ENCODE measurements at regions not wholly inside any gene's neighbourhood (a gene's known extent, or its start where the extent isn't known, plus 50 kb on each side); places are given as distances from the start of the nearest gene placed in this dataset.

DNA sequence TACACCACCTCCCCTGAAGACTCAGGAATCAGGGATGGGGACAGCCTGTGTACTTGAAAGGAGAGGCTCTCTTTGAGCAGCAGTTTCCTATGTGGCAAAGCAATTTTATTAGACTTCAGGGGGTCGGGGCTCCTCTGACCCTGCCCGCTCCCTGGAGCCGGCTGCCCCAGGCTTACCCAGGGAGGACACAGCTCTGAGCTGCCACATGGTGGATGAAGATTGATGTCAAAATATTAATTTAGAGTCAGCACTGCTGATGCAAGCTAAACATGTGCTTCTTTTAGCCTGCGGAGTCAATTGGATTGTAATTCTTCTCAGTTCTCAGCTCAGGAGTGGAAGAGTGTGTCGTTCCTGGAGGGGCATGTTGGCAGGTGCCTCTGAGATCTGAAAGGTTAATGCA is 606.1 kb downstream of the KIF4B start:
- DNase-seq (ENCODE audit: low spot score), result no peak
- no peak overlapping the region for H3K4me3 ChIP-seq (ENCODE audit: low read depth, low read length, poor library complexity, severe bottlenecking)
- H3K9me3 ChIP-seq (ENCODE audit: low read length), result no peaks in the 10 kb centered on the region
- no peak overlapping the region for H3K4me2 ChIP-seq (ENCODE audit: low read length)
- no peaks in the 10 kb centered on the region for H3K4me1 ChIP-seq (ENCODE audit: insufficient read depth, low read length, poor library complexity, severe bottlenecking)
- no peak for TF ChIP-seq CTCF (conservative IDR thresholded peaks at IDR 0.05; ENCODE audit: low read length)
- no peak for TF ChIP-seq EZH2phosphoT487 (IDR thresholded peaks at IDR 0.05; ENCODE audit: borderline replicate concordance, low read depth, low read length)
- no peak overlapping the region for H2AFZ ChIP-seq (ENCODE audit: low read length)
- POLR2A ChIA-PET, result no interaction called here
- BruUV-seq (replicated peaks), result no TSS peak
- intact Hi-C loops (cut with micrococcal nuclease; ENCODE audit: unreplicated experiment), result loop anchor here (5.0 kb wide), 1 partner anchor 1513 kb away; no protein-coding TSS in a partner anchor
- no peaks in the 10 kb centered on the region for H4K20me1 ChIP-seq (ENCODE audit: insufficient read depth, low read length)
- H3K9me2 ChIP-seq (ENCODE audit: insufficient read depth, low read length), result no peaks in the 10 kb centered on the region
- no peak overlapping the region for H3K27ac ChIP-seq (ENCODE audit: low read depth, low read length, poor library complexity, severe bottlenecking)
- CTCF ChIA-PET (ENCODE audit: unreplicated experiment), result no interaction called here
- no peaks in the 10 kb centered on the region for H3K79me2 ChIP-seq (ENCODE audit: insufficient read depth, low read depth, low read length)
- no peaks in the 10 kb centered on the region for H3K36me3 ChIP-seq (ENCODE audit: insufficient read depth, low read length)

GRCh38 chr5:155620821-155621410 is 607.4 kb downstream of the KIF4B start:
- no peak overlapping the region for H3K4me3 ChIP-seq (ENCODE audit: low read depth, low read length, poor library complexity, severe bottlenecking)
- intact Hi-C loops (cut with micrococcal nuclease; ENCODE audit: unreplicated experiment), result no loop called here
- H3K36me3 ChIP-seq (ENCODE audit: insufficient read depth, low read length), result no peaks in the 10 kb centered on the region
- H3K4me2 ChIP-seq (ENCODE audit: low read length), result no peak overlapping the region
- no peaks in the 10 kb centered on the region for H4K20me1 ChIP-seq (ENCODE audit: insufficient read depth, low read length)
- CTCF ChIA-PET (ENCODE audit: unreplicated experiment), result no interaction called here
- no peaks in the 10 kb centered on the region for H3K9me3 ChIP-seq (ENCODE audit: low read length)
- TF ChIP-seq CTCF (conservative IDR thresholded peaks at IDR 0.05; ENCODE audit: low read length) (no peak), EZH2phosphoT487 (IDR thresholded peaks at IDR 0.05; ENCODE audit: borderline replicate concordance, low read depth, low read length) (no peak)
- H3K27ac ChIP-seq (ENCODE audit: low read depth, low read length, poor library complexity, severe bottlenecking), result no peak overlapping the region
- POLR2A ChIA-PET, result no interaction called here
- no peak overlapping the region for H2AFZ ChIP-seq (ENCODE audit: low read length)
- no peak for DNase-seq (ENCODE audit: low spot score)
- H3K4me1 ChIP-seq (ENCODE audit: insufficient read depth, low read length, poor library complexity, severe bottlenecking), result no peaks in the 10 kb centered on the region
- no TSS peak for BruUV-seq (replicated peaks)
- no peaks in the 10 kb centered on the region for H3K9me2 ChIP-seq (ENCODE audit: insufficient read depth, low read length)
- no peaks in the 10 kb centered on the region for H3K79me2 ChIP-seq (ENCODE audit: insufficient read depth, low read depth, low read length)

DNA sequence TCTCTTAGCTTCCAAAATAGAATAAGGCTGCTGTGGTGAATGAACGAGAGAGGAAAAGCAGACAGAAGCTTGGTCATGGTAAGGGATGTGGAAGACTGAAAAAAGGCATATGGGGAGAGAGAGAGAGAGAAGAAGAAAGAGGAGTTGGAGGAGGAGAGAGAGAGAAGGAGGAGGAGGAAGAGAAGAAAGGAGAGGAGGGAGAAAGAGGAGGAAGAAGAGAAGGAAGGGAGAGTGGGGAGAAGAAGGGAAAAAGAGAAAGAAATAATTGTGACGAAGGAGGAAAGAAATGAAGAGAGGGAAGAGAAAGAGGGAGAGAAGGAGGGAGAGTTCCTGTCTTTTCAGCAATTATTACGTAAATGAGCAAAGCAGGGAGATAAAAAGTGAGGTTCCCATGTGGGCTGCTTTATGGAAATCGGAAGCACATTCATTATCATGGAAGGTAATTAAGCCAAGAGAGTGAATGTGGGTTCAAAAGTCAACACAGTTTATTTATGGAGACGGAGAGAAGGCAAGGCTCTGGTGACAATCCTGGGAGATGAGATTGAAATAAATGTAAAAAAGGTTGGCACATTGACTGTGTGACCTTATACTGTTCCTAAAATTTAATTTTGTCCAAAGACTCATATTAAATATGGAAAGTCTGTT is 611.2 kb downstream of the KIF4B start:
- no peak for DNase-seq (ENCODE audit: low spot score)
- POLR2A ChIA-PET, result interaction anchor here (0.7 kb wide), 1 partner anchor 1312 kb away, joined by 4 read pairs; no protein-coding TSS in a partner anchor
- no peaks in the 10 kb centered on the region for H4K20me1 ChIP-seq (ENCODE audit: insufficient read depth, low read length)
- no peak for TF ChIP-seq CTCF (conservative IDR thresholded peaks at IDR 0.05; ENCODE audit: low read length)
- TF ChIP-seq EZH2phosphoT487 (IDR thresholded peaks at IDR 0.05; ENCODE audit: borderline replicate concordance, low read depth, low read length), result no peak
- H3K79me2 ChIP-seq (ENCODE audit: insufficient read depth, low read depth, low read length), result no peaks in the 10 kb centered on the region
- no peaks in the 10 kb centered on the region for H3K36me3 ChIP-seq (ENCODE audit: insufficient read depth, low read length)
- H3K4me3 ChIP-seq (ENCODE audit: low read depth, low read length, poor library complexity, severe bottlenecking), result no peak overlapping the region
- no peak overlapping the region for H3K4me2 ChIP-seq (ENCODE audit: low read length)
- BruUV-seq (replicated peaks), result no TSS peak
- H3K4me1 ChIP-seq (ENCODE audit: insufficient read depth, low read length, poor library complexity, severe bottlenecking), result no peaks in the 10 kb centered on the region
- CTCF ChIA-PET (ENCODE audit: unreplicated experiment), result no interaction called here
- no peaks in the 10 kb centered on the region for H3K9me3 ChIP-seq (ENCODE audit: low read length)
- no peak overlapping the region for H3K27ac ChIP-seq (ENCODE audit: low read depth, low read length, poor library complexity, severe bottlenecking)
- intact Hi-C loops (cut with micrococcal nuclease; ENCODE audit: unreplicated experiment), result no loop called here
- H2AFZ ChIP-seq (ENCODE audit: low read length), result no peak overlapping the region
- H3K9me2 ChIP-seq (ENCODE audit: insufficient read depth, low read length), result no peaks in the 10 kb centered on the region
